ENCODE measurements at regions not wholly inside any gene's neighbourhood (a gene's known extent, or its start where the extent isn't known, plus 50 kb on each side); places are given as distances from the start of the nearest gene placed in this dataset.

- ChIA-PET RAD21 (ENCODE audit: low non-redundant PET in 1 of 2, low total read pairs in 2 of 2, uncharacterized antibody in 2 of 2, unreplicated experiment in 2 of 2) (no interaction called here), CTCF (no interaction called here), POLR2A (no interaction called here)
- TF ChIP-seq EZH2 (IDR thresholded peaks at IDR 0.05) (no peak), CBX3 (IDR thresholded peaks at IDR 0.05; ENCODE audit: low read depth) (no peak), ZNF274 (IDR thresholded peaks at IDR 0.05; ENCODE audit: low read depth, low read length) (no peak), ELF1 (IDR thresholded peaks at IDR 0.05; ENCODE audit: borderline replicate concordance, low read depth) (no peak), CTCF (IDR thresholded peaks at IDR 0.05 in 2 of 3, conservative IDR thresholded peaks at IDR 0.05 in 1 of 3; ENCODE audit: borderline replicate concordance in 1 of 3, insufficient read depth in 1 of 3, low read depth in 2 of 3, low read length in 2 of 3) (no peak), CEBPB (IDR thresholded peaks at IDR 0.05; ENCODE audit: low read depth) (no peak), MAX (IDR thresholded peaks at IDR 0.05) (no peak), SIN3A (IDR thresholded peaks at IDR 0.05; ENCODE audit: low read depth) (no peak), POLR2AphosphoS5 (IDR thresholded peaks at IDR 0.05; ENCODE audit: low read depth, low read length) (no peak), ZBTB33 (IDR thresholded peaks at IDR 0.05; ENCODE audit: extremely low read depth, insufficient replicate concordance, low read length) (no peak), SP1 (IDR thresholded peaks at IDR 0.05; ENCODE audit: low read depth) (no peak), REST (IDR thresholded peaks at IDR 0.05; ENCODE audit: low read depth) (no peak)
- Histone ChIP-seq H3K4me1 (ENCODE audit: control insufficient read depth in 1 of 2, insufficient read depth in 2 of 2, low read length in 2 of 2) (no peaks in the 10 kb centered on the region), H3K27me3 (ENCODE audit: insufficient read depth, low read length) (no peaks in the 10 kb centered on the region), H3K9me2 (ENCODE audit: insufficient read depth) (no peaks in the 10 kb centered on the region; the same call in 1 of the 2 replicates), H3K9ac (ENCODE audit: low read length) (no peak overlapping the region), H3K4me2 (ENCODE audit: low read length) (no peak overlapping the region), H3K79me2 (ENCODE audit: insufficient read depth, low read length) (no peaks in the 10 kb centered on the region), H3K4me3 (replicated peaks in 1 of 2; ENCODE audit: low read depth in 1 of 2, low read length in 2 of 2) (no peak overlapping the region), H3K9me3 (ENCODE audit: control insufficient read depth in 1 of 2, insufficient read depth in 1 of 2, low read depth in 1 of 2, low read length in 2 of 2) (no peaks in the 10 kb centered on the region), H2AFZ (ENCODE audit: low read depth, low read length, poor library complexity, severe bottlenecking) (no peak overlapping the region), H3K36me3 (ENCODE audit: control insufficient read depth in 1 of 2, insufficient read depth in 2 of 2, low read length in 2 of 2) (no peaks in the 10 kb centered on the region), H3K27ac (ENCODE audit: low read depth, low read length) (no peak overlapping the region), H4K20me1 (ENCODE audit: insufficient read depth) (no peaks in the 10 kb centered on the region)
- no TSS peak for BruUV-seq (replicated peaks)
- ATAC-seq (no peak), DNase-seq (ENCODE audit: low read depth, low spot score) (no peak)
- intact Hi-C loops (cut with micrococcal nuclease) = no loop called here
Observed at GRCh38 chr12:60078026-60078425, 482.2 kb downstream of the SLC16A7 start.
